ENCODE measurements at regions not wholly inside any gene's neighbourhood (a gene's known extent, or its start where the extent isn't known, plus 50 kb on each side); places are given as distances from the start of the nearest gene placed in this dataset.

- TF ChIP-seq CTCF (IDR thresholded peaks at IDR 0.05): no peak
- no peaks in the 10 kb centered on the region for H3K9me3 Mint-ChIP-seq
- H3K4me3 Mint-ChIP-seq: no peak overlapping the region
- DNase-seq: no peak
- no peaks in the 10 kb centered on the region for H3K4me1 Mint-ChIP-seq (ENCODE audit: low read depth)
- no peaks in the 10 kb centered on the region for H3K36me3 Mint-ChIP-seq (ENCODE audit: low read depth)
- H3K27ac Mint-ChIP-seq: no peak overlapping the region
- peaks cover 4% of the 10 kb centered on the region for H3K27me3 Mint-ChIP-seq (ENCODE audit: insufficient read depth)
Observed at GRCh38 chr9:99282406-99282805, 60.3 kb downstream of the SEC61B start.

GRCh38 chr9:99285965-99286364 lies 63.9 kb downstream of the SEC61B start:
- H3K36me3 Mint-ChIP-seq (ENCODE audit: low read depth): no peaks in the 10 kb centered on the region
- DNase-seq: no peak

GRCh38 chr9:99286536-99286935 lies 64.5 kb downstream of the SEC61B start:
- no peak for DNase-seq
- H3K27ac Mint-ChIP-seq: no peak overlapping the region
- no peaks in the 10 kb centered on the region for H3K36me3 Mint-ChIP-seq (ENCODE audit: low read depth)
- no peak for TF ChIP-seq CTCF (IDR thresholded peaks at IDR 0.05)
- no peak overlapping the region for H3K4me3 Mint-ChIP-seq
- H3K9me3 Mint-ChIP-seq: no peaks in the 10 kb centered on the region
- H3K4me1 Mint-ChIP-seq (ENCODE audit: low read depth): no peaks in the 10 kb centered on the region
- peaks cover 16% of the 10 kb centered on the region for H3K27me3 Mint-ChIP-seq (ENCODE audit: insufficient read depth)

More at GRCh38 chr9:99285965-99286364, 63.9 kb downstream of the SEC61B start:
- Mint-ChIP-seq H3K27me3 (ENCODE audit: insufficient read depth) (peaks cover 10% of the 10 kb centered on the region), H3K4me3 (no peak overlapping the region), H3K9me3 (no peaks in the 10 kb centered on the region), H3K4me1 (ENCODE audit: low read depth) (no peaks in the 10 kb centered on the region), H3K27ac (no peak overlapping the region)
- no peak for TF ChIP-seq CTCF (IDR thresholded peaks at IDR 0.05)

- Mint-ChIP-seq H3K4me1 (ENCODE audit: low read depth) (no peaks in the 10 kb centered on the region), H3K27me3 (ENCODE audit: insufficient read depth) (peaks cover 23% of the 10 kb centered on the region), H3K9me3 (no peaks in the 10 kb centered on the region), H3K27ac (no peak overlapping the region), H3K4me3 (no peak overlapping the region), H3K36me3 (ENCODE audit: low read depth) (no peaks in the 10 kb centered on the region)
- no peak for DNase-seq
- no peak for TF ChIP-seq CTCF (IDR thresholded peaks at IDR 0.05)
Observed at GRCh38 chr9:99287641-99288040, 65.6 kb downstream of the SEC61B start.

- TF ChIP-seq CTCF (IDR thresholded peaks at IDR 0.05): no peak
- Mint-ChIP-seq H3K27ac (no peak overlapping the region; the same call in 1 of the 2 replicates), H3K4me1 (ENCODE audit: low read depth) (no peaks in the 10 kb centered on the region)
Observed at GRCh38 chr9:99288830-99289229, 66.7 kb downstream of the SEC61B start.

More at GRCh38 chr9:99288830-99289229, 66.7 kb downstream of the SEC61B start:
- Mint-ChIP-seq H3K9me3 (no peaks in the 10 kb centered on the region), H3K36me3 (ENCODE audit: low read depth) (no peaks in the 10 kb centered on the region), H3K27me3 (ENCODE audit: insufficient read depth) (peaks cover 23% of the 10 kb centered on the region), H3K4me3 (no peak overlapping the region)
- DNase-seq: no peak
